ENCODE measurements at regions not wholly inside any gene's neighbourhood (a gene's known extent, or its start where the extent isn't known, plus 50 kb on each side); places are given as distances from the start of the nearest gene placed in this dataset.

DNA sequence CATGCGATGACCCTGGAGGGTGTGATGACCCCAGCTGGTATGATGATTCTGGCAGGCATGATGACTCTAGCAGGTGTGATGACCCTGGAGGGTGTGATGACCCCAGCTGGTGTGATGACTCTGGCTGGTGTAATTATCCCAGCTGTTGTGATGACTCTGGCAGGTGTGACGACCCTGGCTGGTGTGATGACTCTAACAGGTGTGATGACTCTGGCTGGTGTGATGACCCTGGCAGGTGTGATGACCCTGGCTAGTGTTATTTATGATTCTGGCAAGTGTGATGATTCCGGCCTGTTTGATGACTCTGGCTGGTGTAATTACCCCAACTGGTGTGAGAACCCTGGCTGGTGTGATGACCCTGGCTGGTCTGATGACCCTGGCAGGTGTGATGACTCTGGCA is 427.2 kb downstream of the QKI start:
- WGBS (ENCODE audit: insufficient coverage): 73% methylated on average over 3 of the region's 3 CpGs
- POLR2A ChIA-PET: no interaction called here
- DNase-seq (no peak), ATAC-seq (replicated peaks in 1 of 4) (no peak)
- H3K9me3 Mint-ChIP-seq: peaks cover 12 to 15% (median 15%) of the 10 kb centered on the region in 3 donors
- Histone ChIP-seq H3K9me3 (no peaks in the 10 kb centered on the region), H3K36me3 (ENCODE audit: control insufficient read depth in 2 of 2, extremely low read depth in 1 of 2, insufficient read depth in 1 of 2, low read length in 1 of 2) (no peaks in the 10 kb centered on the region), H3K4me1 (ENCODE audit: control insufficient read depth in 1 of 2, extremely low read depth in 1 of 2, insufficient read depth in 2 of 2, low read length in 2 of 2) (no peaks in the 10 kb centered on the region), H3K27me3 (replicated peaks in 1 of 2; ENCODE audit: control insufficient read depth in 2 of 2, extremely low read depth in 1 of 2, insufficient read depth in 2 of 2, low read length in 1 of 2) (peaks cover 3 to 6% of the 10 kb centered on the region in 2 experiments), H3K27ac (ENCODE audit: low read length) (no peak overlapping the region), H3K4me3 (ENCODE audit: control insufficient read depth in 1 of 2, extremely low read depth in 1 of 2, low read length in 1 of 2) (no peak overlapping the region)
- CTCF ChIA-PET: interaction anchor here in 1 of 2 donors (0.7 kb wide), 1 partner anchor 9 kb away, joined by 3 read pairs; no protein-coding TSS in a partner anchor
- H3K4me1 Mint-ChIP-seq: no peaks in the 10 kb centered on the region
- H3K27ac Mint-ChIP-seq: no peak overlapping the region
- H3K36me3 Mint-ChIP-seq: no peaks in the 10 kb centered on the region
- H3K27me3 Mint-ChIP-seq: peaks cover 2 to 7% of the 10 kb centered on the region in 2 donors
- no peak overlapping the region for H3K4me3 Mint-ChIP-seq

DNA sequence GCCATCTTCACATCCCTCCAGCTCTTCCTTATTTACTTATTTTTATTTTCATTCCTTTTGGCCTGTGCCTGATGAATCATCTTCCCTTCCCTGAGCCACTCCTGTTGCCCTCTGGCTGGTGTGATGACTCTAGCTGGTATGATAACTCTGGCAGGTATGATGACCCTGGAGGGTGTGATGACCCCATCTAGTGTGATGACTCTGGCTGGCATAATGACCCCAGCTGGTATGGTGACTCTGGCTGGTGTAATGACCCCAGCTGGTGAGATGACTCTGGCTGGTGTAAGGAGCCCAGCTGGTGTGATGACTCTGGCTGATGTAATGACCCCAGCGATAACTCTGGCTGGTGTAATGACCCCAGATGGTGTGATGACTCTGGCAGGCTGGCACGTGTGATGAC is 426.8 kb downstream of the QKI start:
- Histone ChIP-seq H3K9me3 (no peaks in the 10 kb centered on the region), H3K4me1 (ENCODE audit: control insufficient read depth in 1 of 2, extremely low read depth in 1 of 2, insufficient read depth in 2 of 2, low read length in 2 of 2) (no peaks in the 10 kb centered on the region), H3K4me3 (ENCODE audit: control insufficient read depth in 1 of 2, extremely low read depth in 1 of 2, low read length in 1 of 2) (no peak overlapping the region), H3K36me3 (ENCODE audit: control insufficient read depth in 2 of 2, extremely low read depth in 1 of 2, insufficient read depth in 1 of 2, low read length in 1 of 2) (no peaks in the 10 kb centered on the region), H3K27ac (ENCODE audit: low read length) (no peak overlapping the region), H3K27me3 (replicated peaks in 1 of 2; ENCODE audit: control insufficient read depth in 2 of 2, extremely low read depth in 1 of 2, insufficient read depth in 2 of 2, low read length in 1 of 2) (peaks cover 3 to 6% of the 10 kb centered on the region in 2 experiments)
- 35% methylated on average over 2 of the region's 2 CpGs for WGBS (ENCODE audit: insufficient coverage)
- Mint-ChIP-seq H3K27me3 (peaks cover 6 to 11% of the 10 kb centered on the region in 2 donors), H3K9me3 (peaks cover 12 to 15% (median 15%) of the 10 kb centered on the region in 3 donors), H3K27ac (no peak overlapping the region), H3K4me3 (no peak overlapping the region), H3K36me3 (no peaks in the 10 kb centered on the region), H3K4me1 (no peaks in the 10 kb centered on the region)
- DNase-seq (no peak), ATAC-seq (replicated peaks in 1 of 4) (no peak)
- CTCF ChIA-PET: interaction anchor here in 1 of 2 donors (0.7 kb wide), 1 partner anchor 8 kb away, joined by 3 read pairs; no protein-coding TSS in a partner anchor
- POLR2A ChIA-PET: no interaction called here

DNA sequence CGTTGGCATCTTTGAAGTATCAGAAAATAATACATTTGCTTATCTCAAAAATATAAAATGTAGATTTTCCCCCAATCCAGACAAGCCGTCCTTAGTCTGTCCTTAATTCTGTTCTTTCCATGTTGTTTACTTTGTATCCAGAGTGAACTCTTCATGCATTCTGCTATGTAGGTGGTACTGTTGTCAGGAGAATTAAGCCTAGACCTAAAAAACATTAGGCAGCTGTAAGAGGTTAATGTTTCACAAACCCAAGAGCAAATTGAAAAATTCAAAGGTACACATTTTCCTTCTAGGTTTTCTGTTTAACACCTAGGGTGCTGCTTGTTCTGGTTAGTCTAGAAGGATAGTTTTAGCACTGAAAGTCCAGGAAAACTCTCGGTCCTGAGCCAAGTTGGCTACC is 426.4 kb downstream of the QKI start:
- Histone ChIP-seq H3K36me3 (ENCODE audit: control insufficient read depth in 2 of 2, extremely low read depth in 1 of 2, insufficient read depth in 1 of 2, low read length in 1 of 2) (no peaks in the 10 kb centered on the region), H3K4me3 (ENCODE audit: control insufficient read depth in 1 of 2, extremely low read depth in 1 of 2, low read length in 1 of 2) (no peak overlapping the region), H3K27me3 (replicated peaks in 1 of 2; ENCODE audit: control insufficient read depth in 2 of 2, extremely low read depth in 1 of 2, insufficient read depth in 2 of 2, low read length in 1 of 2) (peaks cover 3 to 6% of the 10 kb centered on the region in 2 experiments), H3K4me1 (ENCODE audit: control insufficient read depth in 1 of 2, extremely low read depth in 1 of 2, insufficient read depth in 2 of 2, low read length in 2 of 2) (no peaks in the 10 kb centered on the region), H3K9me3 (no peaks in the 10 kb centered on the region), H3K27ac (ENCODE audit: low read length) (no peak overlapping the region)
- Mint-ChIP-seq H3K4me3 (no peak overlapping the region), H3K27me3 (peaks cover 10 to 14% of the 10 kb centered on the region in 2 donors), H3K36me3 (no peaks in the 10 kb centered on the region), H3K9me3 (peaks cover 12 to 15% (median 15%) of the 10 kb centered on the region in 3 donors), H3K4me1 (no peaks in the 10 kb centered on the region), H3K27ac (no peak overlapping the region)
- POLR2A ChIA-PET: no interaction called here
- WGBS (ENCODE audit: insufficient coverage): no CpG with 5 or more reads among the region's 3 CpGs
- ATAC-seq (replicated peaks in 1 of 4) (no peak), DNase-seq (no peak)
- CTCF ChIA-PET: no interaction called here

DNA sequence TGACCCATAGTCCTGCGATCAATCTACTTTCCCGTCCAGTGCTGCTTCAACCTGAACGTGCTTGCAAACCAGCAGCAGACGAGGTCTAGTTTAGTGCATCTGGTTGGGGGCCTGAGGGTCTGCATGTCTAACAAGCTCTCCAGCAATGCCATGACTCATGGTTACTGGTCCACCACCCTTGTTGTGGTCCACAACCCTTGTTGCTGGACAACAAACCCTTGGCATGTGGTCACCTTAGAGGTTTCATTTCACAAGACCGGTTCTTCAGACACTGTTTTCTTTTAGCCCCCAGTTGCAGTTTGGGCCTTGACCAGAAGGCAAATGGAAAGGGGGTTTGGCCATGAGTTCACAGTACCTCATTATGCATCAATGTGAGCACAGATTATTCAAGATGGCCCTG is 424.8 kb downstream of the QKI start:
- DNase-seq (no peak), ATAC-seq (replicated peaks in 1 of 4) (no peak)
- H3K27me3 Mint-ChIP-seq: peaks cover 14 to 18% of the 10 kb centered on the region in 2 donors
- H3K27ac Mint-ChIP-seq: no peak overlapping the region
- POLR2A ChIA-PET: no interaction called here
- H3K36me3 Mint-ChIP-seq: no peaks in the 10 kb centered on the region
- Histone ChIP-seq H3K4me3 (ENCODE audit: control insufficient read depth in 1 of 2, extremely low read depth in 1 of 2, low read length in 1 of 2) (no peak overlapping the region), H3K4me1 (ENCODE audit: control insufficient read depth in 1 of 2, extremely low read depth in 1 of 2, insufficient read depth in 2 of 2, low read length in 2 of 2) (no peaks in the 10 kb centered on the region), H3K9me3 (no peaks in the 10 kb centered on the region), H3K36me3 (ENCODE audit: control insufficient read depth in 2 of 2, extremely low read depth in 1 of 2, insufficient read depth in 1 of 2, low read length in 1 of 2) (no peaks in the 10 kb centered on the region), H3K27me3 (replicated peaks in 1 of 2; ENCODE audit: control insufficient read depth in 2 of 2, extremely low read depth in 1 of 2, insufficient read depth in 2 of 2, low read length in 1 of 2) (peaks cover 3 to 6% of the 10 kb centered on the region in 2 experiments), H3K27ac (ENCODE audit: low read length) (no peak overlapping the region)
- H3K9me3 Mint-ChIP-seq: peaks cover 12 to 15% (median 15%) of the 10 kb centered on the region in 3 donors
- H3K4me3 Mint-ChIP-seq: no peak overlapping the region
- H3K4me1 Mint-ChIP-seq: no peaks in the 10 kb centered on the region
- WGBS (ENCODE audit: insufficient coverage): 89% methylated on average over 4 of the region's 5 CpGs
- CTCF ChIA-PET: no interaction called here

DNA sequence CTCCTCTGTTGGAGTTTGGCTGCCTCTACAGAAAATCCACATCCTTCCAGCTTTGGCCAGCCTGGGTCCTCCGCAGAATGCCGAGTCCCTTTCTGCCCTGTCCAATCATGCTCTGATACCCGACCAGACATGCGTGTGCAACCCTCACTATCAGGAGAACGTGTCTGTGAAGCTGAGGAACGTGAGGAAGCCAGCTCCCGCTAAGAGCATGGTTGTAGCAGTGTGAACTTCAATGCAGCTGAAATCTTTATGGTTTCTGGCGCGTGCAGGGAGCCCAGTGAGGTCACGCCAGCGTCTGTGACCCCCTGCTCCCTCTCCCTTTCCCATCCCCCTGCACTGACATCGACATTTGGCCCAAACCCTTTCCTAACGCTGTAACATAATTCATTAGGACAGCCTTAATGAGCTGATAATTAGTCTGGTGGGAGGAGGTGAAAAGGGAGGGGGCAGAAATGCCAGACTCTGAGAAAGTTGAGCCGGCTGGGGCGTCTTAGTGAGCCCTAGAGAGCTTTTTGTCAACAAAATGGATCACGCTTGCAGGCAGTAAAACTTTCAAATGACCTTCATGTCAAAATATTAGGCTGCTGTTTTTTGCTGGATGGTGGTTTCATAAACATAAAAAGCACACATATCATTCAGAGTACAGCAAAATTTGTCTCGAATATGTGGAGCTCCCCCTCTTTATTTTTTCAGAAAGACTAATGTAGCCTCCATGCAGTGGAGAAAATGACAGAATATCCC is 423.3 kb downstream of the QKI start:
- Mint-ChIP-seq H3K4me1 (no peaks in the 10 kb centered on the region), H3K27ac (no peak overlapping the region), H3K4me3 (no peak overlapping the region), H3K9me3 (peaks cover 11 to 12% (median 12%) of the 10 kb centered on the region in 3 donors), H3K36me3 (no peaks in the 10 kb centered on the region), H3K27me3 (peaks cover 14 to 19% of the 10 kb centered on the region in 2 donors)
- H3K36me3 ChIP-seq (ENCODE audit: control insufficient read depth in 2 of 2, extremely low read depth in 1 of 2, insufficient read depth in 1 of 2, low read length in 1 of 2): no peaks in the 10 kb centered on the region
- CTCF ChIA-PET: no interaction called here
- DNase-seq (no peak), ATAC-seq (replicated peaks in 1 of 4) (no peak)
- no peaks in the 10 kb centered on the region for H3K4me1 ChIP-seq (ENCODE audit: control insufficient read depth in 1 of 2, extremely low read depth in 1 of 2, insufficient read depth in 2 of 2, low read length in 2 of 2)
- POLR2A ChIA-PET: no interaction called here
- H3K4me3 ChIP-seq (ENCODE audit: control insufficient read depth in 1 of 2, extremely low read depth in 1 of 2, low read length in 1 of 2): no peak overlapping the region
- 15% methylated on average over 4 of the region's 17 CpGs for WGBS (ENCODE audit: insufficient coverage)
- H3K27ac ChIP-seq (ENCODE audit: low read length): no peak overlapping the region
- H3K9me3 ChIP-seq: no peaks in the 10 kb centered on the region
- peaks cover 3 to 10% of the 10 kb centered on the region in 2 experiments for H3K27me3 ChIP-seq (replicated peaks in 1 of 2; ENCODE audit: control insufficient read depth in 2 of 2, extremely low read depth in 1 of 2, insufficient read depth in 2 of 2, low read length in 1 of 2)

DNA sequence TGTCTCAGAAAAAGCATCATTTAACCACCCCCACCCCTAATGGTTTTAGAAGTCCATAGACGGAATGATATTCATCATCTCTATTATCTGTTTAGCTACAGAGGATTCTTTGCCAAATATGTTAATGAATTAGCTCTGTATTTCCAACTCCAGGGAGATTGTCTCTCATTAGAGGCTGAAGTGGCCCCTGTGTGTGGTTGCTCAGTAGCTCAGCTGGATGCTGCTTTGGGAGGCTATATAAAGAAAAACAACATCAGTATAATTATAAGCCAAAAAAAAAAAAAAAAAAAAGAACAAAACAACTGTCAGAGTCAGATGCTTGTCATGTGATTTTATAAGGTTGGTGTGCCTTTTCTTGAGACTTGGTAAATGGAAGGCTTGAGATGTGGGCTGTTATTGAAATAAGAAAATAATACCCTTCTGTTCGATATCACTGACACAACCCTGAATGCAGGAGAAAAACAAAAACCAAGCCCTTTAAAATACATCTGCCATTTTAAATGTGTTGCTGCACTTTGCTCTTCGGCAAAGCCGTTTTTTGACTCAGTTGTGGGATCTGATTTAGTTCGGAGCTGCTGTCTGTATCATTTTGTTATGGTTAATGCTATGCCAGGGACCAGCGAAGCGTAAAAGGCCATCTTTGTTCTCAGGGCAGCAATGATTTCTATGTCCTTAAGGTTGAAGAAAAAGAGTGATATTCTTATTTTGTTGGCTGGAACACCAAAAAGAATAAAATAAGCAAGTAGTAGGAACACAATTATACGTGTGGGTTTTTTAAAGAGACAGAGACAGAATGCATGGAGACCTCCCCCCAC is 422.6 kb downstream of the QKI start:
- Histone ChIP-seq H3K4me1 (ENCODE audit: control insufficient read depth in 1 of 2, extremely low read depth in 1 of 2, insufficient read depth in 2 of 2, low read length in 2 of 2) (no peaks in the 10 kb centered on the region), H3K27ac (ENCODE audit: low read length) (no peak overlapping the region), H3K27me3 (replicated peaks in 1 of 2; ENCODE audit: control insufficient read depth in 2 of 2, extremely low read depth in 1 of 2, insufficient read depth in 2 of 2, low read length in 1 of 2) (peaks cover 3 to 10% of the 10 kb centered on the region in 2 experiments), H3K9me3 (no peaks in the 10 kb centered on the region), H3K36me3 (ENCODE audit: control insufficient read depth in 2 of 2, extremely low read depth in 1 of 2, insufficient read depth in 1 of 2, low read length in 1 of 2) (no peaks in the 10 kb centered on the region), H3K4me3 (ENCODE audit: control insufficient read depth in 1 of 2, extremely low read depth in 1 of 2, low read length in 1 of 2) (no peak overlapping the region)
- ATAC-seq (replicated peaks in 1 of 4) (no peak), DNase-seq (no peak)
- Mint-ChIP-seq H3K27me3 (peaks cover 14 to 22% of the 10 kb centered on the region in 2 donors), H3K9me3 (peaks cover 8 to 10% (median 9%) of the 10 kb centered on the region in 3 donors), H3K36me3 (no peaks in the 10 kb centered on the region), H3K4me1 (no peaks in the 10 kb centered on the region), H3K27ac (no peak overlapping the region), H3K4me3 (no peak overlapping the region)
- 92% methylated on average over 4 of the region's 8 CpGs for WGBS (ENCODE audit: insufficient coverage)
- CTCF ChIA-PET: no interaction called here
- POLR2A ChIA-PET: no interaction called here

Measured in T-cell (primary cell).